A549 (cell line): ENCODE measurements at regions not wholly inside any gene's neighbourhood (a gene's known extent, or its start where the extent isn't known, plus 50 kb on each side); places are given as distances from the start of the nearest gene placed in this dataset.

Experiments
- BHLHE40 ChIP-seq: IDR thresholded peaks from 2 replicates; pipeline ENCODE4 v1.6.1; 2012; ENCODE audit warnings: low read depth, low read length, inconsistent platforms
- CEBPB ChIP-seq, 2 experiments: fragments of >200 bp in 1 of 2; sonication (Bioruptor Twin) in 1 of 2; formaldehyde crosslinking in 1 of 2; IDR thresholded peaks; 2 replicates each; pipeline ENCODE4 v1.6.1; 2012 to 2016
- CHD4 ChIP-seq: fragments of 200-600 bp; sonication (generic); IDR thresholded peaks from 2 replicates; pipeline ENCODE4 v1.6.1; 2016; ENCODE audit warnings: antibody characterized with exemption, mild to moderate bottlenecking, borderline replicate concordance
- JUN ChIP-seq, 2 experiments: fragments of >200 bp; sonication (Bioruptor Twin); formaldehyde crosslinking; IDR thresholded peaks; 2 replicates in 1 of 2; 3 replicates in 1 of 2; pipeline ENCODE4 v1.6.1; 2016 to 2017
- RCOR1 ChIP-seq: fragments of 150-350 bp; IDR thresholded peaks from 2 replicates; pipeline ENCODE4 v1.6.1; 2014; ENCODE audit warnings: antibody characterized with exemption, low read length, low read depth
- TF ChIP-seq, protein P1 (sequence below): fragments of >200 bp; sonication (Bioruptor Twin); formaldehyde crosslinking; IDR thresholded peaks from 3 replicates; pipeline ENCODE4 v1.5.1; 2016
- TF ChIP-seq, protein P2 (sequence below): fragments of 200-600 bp; sonication (generic); IDR thresholded peaks from 2 replicates; pipeline ENCODE4 v1.6.1; 2016; ENCODE audit warnings: antibody characterized with exemption, mild to moderate bottlenecking, moderate library complexity

DNA sequence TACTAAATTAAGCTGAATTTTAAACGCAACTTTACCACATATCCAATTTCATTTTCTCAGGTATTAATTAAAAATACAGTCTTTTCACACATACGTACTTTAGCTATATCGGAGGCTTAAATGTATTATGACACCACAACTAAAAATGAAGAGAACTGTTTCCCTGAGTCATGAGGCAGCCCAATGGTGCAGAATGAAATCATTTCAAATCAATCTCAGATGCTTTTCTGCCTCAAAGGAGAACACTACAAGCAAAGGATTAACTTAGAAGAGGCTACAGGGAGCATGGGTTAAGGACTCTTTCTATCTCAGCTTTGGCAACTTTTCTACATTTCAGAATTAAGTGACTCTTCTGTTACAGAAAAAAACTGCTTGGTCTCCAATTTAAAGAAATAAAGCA is 516.3 kb upstream of the HTR2A start:
- TF ChIP-seq, protein P1, sequence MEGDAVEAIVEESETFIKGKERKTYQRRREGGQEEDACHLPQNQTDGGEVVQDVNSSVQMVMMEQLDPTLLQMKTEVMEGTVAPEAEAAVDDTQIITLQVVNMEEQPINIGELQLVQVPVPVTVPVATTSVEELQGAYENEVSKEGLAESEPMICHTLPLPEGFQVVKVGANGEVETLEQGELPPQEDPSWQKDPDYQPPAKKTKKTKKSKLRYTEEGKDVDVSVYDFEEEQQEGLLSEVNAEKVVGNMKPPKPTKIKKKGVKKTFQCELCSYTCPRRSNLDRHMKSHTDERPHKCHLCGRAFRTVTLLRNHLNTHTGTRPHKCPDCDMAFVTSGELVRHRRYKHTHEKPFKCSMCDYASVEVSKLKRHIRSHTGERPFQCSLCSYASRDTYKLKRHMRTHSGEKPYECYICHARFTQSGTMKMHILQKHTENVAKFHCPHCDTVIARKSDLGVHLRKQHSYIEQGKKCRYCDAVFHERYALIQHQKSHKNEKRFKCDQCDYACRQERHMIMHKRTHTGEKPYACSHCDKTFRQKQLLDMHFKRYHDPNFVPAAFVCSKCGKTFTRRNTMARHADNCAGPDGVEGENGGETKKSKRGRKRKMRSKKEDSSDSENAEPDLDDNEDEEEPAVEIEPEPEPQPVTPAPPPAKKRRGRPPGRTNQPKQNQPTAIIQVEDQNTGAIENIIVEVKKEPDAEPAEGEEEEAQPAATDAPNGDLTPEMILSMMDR: no peak
- TF ChIP-seq JUN (IDR thresholded peaks at IDR 0.05) (no peak), BHLHE40 (no peak), CHD4 (no peak), RCOR1 (no peak), CEBPB (IDR thresholded peaks at IDR 0.05) (no peak)
- TF ChIP-seq, protein P2, sequence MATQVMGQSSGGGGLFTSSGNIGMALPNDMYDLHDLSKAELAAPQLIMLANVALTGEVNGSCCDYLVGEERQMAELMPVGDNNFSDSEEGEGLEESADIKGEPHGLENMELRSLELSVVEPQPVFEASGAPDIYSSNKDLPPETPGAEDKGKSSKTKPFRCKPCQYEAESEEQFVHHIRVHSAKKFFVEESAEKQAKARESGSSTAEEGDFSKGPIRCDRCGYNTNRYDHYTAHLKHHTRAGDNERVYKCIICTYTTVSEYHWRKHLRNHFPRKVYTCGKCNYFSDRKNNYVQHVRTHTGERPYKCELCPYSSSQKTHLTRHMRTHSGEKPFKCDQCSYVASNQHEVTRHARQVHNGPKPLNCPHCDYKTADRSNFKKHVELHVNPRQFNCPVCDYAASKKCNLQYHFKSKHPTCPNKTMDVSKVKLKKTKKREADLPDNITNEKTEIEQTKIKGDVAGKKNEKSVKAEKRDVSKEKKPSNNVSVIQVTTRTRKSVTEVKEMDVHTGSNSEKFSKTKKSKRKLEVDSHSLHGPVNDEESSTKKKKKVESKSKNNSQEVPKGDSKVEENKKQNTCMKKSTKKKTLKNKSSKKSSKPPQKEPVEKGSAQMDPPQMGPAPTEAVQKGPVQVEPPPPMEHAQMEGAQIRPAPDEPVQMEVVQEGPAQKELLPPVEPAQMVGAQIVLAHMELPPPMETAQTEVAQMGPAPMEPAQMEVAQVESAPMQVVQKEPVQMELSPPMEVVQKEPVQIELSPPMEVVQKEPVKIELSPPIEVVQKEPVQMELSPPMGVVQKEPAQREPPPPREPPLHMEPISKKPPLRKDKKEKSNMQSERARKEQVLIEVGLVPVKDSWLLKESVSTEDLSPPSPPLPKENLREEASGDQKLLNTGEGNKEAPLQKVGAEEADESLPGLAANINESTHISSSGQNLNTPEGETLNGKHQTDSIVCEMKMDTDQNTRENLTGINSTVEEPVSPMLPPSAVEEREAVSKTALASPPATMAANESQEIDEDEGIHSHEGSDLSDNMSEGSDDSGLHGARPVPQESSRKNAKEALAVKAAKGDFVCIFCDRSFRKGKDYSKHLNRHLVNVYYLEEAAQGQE: no peak
